Nephron (organoid): ENCODE measurements at regions not wholly inside any gene's neighbourhood (a gene's known extent, or its start where the extent isn't known, plus 50 kb on each side); places are given as distances from the start of the nearest gene placed in this dataset.
"Not testable (repeated sequence)": the region's sequence is repeated elsewhere in the genome, so short reads cannot be mapped to it uniquely, and the experiment has no call there.

Experiments used
- H3K27ac Mint-ChIP-seq, 3 experiments: 2 replicates each; pipeline ENCODE4 v1.8.0; 2020; ENCODE audit warnings: mixed read lengths in 3 of 3, mild to moderate bottlenecking in 2 of 3, moderate library complexity in 1 of 3
- H3K27me3 Mint-ChIP-seq: 2 replicates; pipeline ENCODE4 v1.8.0; 2021; ENCODE audit warnings: low read depth, mild to moderate bottlenecking, moderate library complexity, mixed read lengths
- H3K36me3 Mint-ChIP-seq: 2 replicates; pipeline ENCODE4 v1.8.0; 2020; ENCODE audit warnings: low read depth, mixed read lengths
- H3K4me1 Mint-ChIP-seq: 2 replicates; pipeline ENCODE4 v1.8.0; 2020; ENCODE audit warnings: mixed read lengths
- H3K4me3 Mint-ChIP-seq, 3 experiments: 2 replicates each; pipeline ENCODE4 v1.8.0; 2020; ENCODE audit warnings: mild to moderate bottlenecking in 3 of 3, mixed read lengths in 3 of 3, moderate library complexity in 2 of 3
- H3K9me3 Mint-ChIP-seq: 2 replicates; pipeline ENCODE4 v1.8.0; 2020; ENCODE audit warnings: mixed read lengths
- TF ChIP-seq, protein P1 (sequence below), 3 experiments: fragments of 200-600 bp; sonication (generic); IDR thresholded peaks; one replicate each; pipeline ENCODE4 v1.5.0; 2021; ENCODE audit warnings: antibody characterized with exemption in 3 of 3; ENCODE audit not compliant: unreplicated experiment in 3 of 3

GRCh38 chr12:37565112-37565511 is 751.5 kb upstream of the ALG10B start:
- no peaks in the 10 kb centered on the region for H3K4me1 Mint-ChIP-seq
- no peaks in the 10 kb centered on the region for H3K27me3 Mint-ChIP-seq
- H3K4me3 Mint-ChIP-seq = no peak overlapping the region
- TF ChIP-seq, protein P1, sequence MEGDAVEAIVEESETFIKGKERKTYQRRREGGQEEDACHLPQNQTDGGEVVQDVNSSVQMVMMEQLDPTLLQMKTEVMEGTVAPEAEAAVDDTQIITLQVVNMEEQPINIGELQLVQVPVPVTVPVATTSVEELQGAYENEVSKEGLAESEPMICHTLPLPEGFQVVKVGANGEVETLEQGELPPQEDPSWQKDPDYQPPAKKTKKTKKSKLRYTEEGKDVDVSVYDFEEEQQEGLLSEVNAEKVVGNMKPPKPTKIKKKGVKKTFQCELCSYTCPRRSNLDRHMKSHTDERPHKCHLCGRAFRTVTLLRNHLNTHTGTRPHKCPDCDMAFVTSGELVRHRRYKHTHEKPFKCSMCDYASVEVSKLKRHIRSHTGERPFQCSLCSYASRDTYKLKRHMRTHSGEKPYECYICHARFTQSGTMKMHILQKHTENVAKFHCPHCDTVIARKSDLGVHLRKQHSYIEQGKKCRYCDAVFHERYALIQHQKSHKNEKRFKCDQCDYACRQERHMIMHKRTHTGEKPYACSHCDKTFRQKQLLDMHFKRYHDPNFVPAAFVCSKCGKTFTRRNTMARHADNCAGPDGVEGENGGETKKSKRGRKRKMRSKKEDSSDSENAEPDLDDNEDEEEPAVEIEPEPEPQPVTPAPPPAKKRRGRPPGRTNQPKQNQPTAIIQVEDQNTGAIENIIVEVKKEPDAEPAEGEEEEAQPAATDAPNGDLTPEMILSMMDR (IDR thresholded peaks at IDR 0.05; ENCODE audit: unreplicated experiment in 3 of 3) = no peak
- no peak overlapping the region for H3K27ac Mint-ChIP-seq
- peaks cover 34% of the 10 kb centered on the region for H3K9me3 Mint-ChIP-seq
- no peaks in the 10 kb centered on the region for H3K36me3 Mint-ChIP-seq

- peaks cover 34% of the 10 kb centered on the region for H3K9me3 Mint-ChIP-seq
- not testable (repeated sequence) for H3K4me3 Mint-ChIP-seq, H3K4me1 Mint-ChIP-seq, H3K27me3 Mint-ChIP-seq, H3K36me3 Mint-ChIP-seq, H3K27ac Mint-ChIP-seq
These were observed 746.0 kb upstream of the ALG10B start for GRCh38 chr12:37570547-37570946.
